ENCODE measurements at regions not wholly inside any gene's neighbourhood (a gene's known extent, or its start where the extent isn't known, plus 50 kb on each side); places are given as distances from the start of the nearest gene placed in this dataset.

DNA sequence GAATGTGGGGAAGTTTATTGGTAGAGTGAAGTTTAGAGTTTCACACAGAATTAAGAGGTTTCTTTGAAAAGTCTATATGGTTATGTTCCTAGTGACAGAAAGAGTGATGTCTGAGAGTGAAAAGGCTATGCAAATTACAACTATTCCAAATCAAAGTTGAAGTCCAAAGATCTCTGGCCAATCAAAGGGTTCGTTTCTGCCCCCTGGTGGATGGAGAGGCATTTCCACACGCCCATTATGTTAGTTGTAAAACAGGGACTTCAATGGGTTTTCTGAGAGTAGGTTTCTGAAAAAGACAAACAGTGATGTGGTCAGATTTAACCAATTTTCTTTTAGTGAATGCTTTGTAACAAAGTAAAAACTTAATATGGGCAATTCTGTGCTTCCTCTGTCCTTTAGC is 441.5 kb upstream of the POU3F3 start:
- ChIA-PET CTCF (interaction anchor here (0.9 to 2.0 kb wide), 6 partner anchors 10 to 1251 kb away, joined by 3 to 9 read pairs (median 5); no protein-coding TSS in a partner anchor), POLR2A (no interaction called here)
- TF ChIP-seq, protein P1, sequence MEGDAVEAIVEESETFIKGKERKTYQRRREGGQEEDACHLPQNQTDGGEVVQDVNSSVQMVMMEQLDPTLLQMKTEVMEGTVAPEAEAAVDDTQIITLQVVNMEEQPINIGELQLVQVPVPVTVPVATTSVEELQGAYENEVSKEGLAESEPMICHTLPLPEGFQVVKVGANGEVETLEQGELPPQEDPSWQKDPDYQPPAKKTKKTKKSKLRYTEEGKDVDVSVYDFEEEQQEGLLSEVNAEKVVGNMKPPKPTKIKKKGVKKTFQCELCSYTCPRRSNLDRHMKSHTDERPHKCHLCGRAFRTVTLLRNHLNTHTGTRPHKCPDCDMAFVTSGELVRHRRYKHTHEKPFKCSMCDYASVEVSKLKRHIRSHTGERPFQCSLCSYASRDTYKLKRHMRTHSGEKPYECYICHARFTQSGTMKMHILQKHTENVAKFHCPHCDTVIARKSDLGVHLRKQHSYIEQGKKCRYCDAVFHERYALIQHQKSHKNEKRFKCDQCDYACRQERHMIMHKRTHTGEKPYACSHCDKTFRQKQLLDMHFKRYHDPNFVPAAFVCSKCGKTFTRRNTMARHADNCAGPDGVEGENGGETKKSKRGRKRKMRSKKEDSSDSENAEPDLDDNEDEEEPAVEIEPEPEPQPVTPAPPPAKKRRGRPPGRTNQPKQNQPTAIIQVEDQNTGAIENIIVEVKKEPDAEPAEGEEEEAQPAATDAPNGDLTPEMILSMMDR (IDR thresholded peaks at IDR 0.05; ENCODE audit: control extremely low read depth, extremely low read depth, low read depth, missing control alignments), result peak; percentile 46
- DNase-seq (ENCODE audit: extremely low spot score), result peak; percentile 33

DNA sequence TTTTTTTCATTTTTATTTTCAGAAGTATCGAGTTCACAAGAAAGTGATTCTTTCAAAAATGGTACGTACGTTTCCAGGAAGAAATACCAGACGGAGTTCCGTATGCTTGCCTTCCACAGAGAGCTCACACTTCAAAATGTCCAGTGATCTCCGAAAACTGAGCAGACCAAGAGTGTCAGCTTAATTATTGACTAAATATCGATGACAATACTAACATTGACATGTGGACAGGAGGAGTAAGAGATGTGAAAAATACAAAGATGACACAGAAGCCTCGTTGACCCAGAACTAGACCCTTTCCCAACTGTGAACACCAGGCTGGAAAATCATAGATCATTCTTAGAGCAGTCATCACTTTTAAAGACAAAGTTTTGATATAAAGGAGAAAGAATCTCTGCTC is 440.0 kb upstream of the POU3F3 start:
- ChIA-PET CTCF (interaction anchor here (1.2 to 1.4 kb wide), 2 partner anchors 17 to 1253 kb away, joined by 3 to 9 read pairs; no protein-coding TSS in a partner anchor), POLR2A (no interaction called here)
- DNase-seq (ENCODE audit: extremely low spot score), result no peak
- TF ChIP-seq, protein P1 (IDR thresholded peaks at IDR 0.05; ENCODE audit: control extremely low read depth, extremely low read depth, low read depth, missing control alignments), result no peak

DNA sequence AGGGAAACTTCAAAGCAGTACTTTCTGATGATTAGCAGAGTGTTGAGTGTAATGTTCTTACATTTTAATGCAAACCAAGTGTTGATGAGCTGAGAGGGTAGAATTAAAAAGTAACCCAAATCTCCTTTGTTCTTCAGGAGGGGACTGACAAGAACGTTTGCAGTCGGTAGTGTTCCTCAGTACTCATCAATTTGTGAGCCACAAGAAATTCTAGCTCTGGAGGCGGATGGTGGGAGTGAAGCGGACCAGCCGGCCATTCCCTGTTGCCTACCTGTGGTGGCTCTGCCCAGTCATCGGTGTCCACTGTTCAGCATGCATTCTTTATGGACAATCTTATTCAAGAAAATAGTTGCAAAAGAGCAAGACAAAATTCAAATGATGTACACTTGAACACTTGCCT is 438.6 kb upstream of the POU3F3 start:
- TF ChIP-seq, protein P1 (IDR thresholded peaks at IDR 0.05; ENCODE audit: control extremely low read depth, extremely low read depth, low read depth, missing control alignments), result no peak
- ChIA-PET POLR2A (no interaction called here), CTCF (interaction anchor here (1.4 kb wide), 1 partner anchor 16 kb away, joined by 3 read pairs; no protein-coding TSS in a partner anchor)

DNA sequence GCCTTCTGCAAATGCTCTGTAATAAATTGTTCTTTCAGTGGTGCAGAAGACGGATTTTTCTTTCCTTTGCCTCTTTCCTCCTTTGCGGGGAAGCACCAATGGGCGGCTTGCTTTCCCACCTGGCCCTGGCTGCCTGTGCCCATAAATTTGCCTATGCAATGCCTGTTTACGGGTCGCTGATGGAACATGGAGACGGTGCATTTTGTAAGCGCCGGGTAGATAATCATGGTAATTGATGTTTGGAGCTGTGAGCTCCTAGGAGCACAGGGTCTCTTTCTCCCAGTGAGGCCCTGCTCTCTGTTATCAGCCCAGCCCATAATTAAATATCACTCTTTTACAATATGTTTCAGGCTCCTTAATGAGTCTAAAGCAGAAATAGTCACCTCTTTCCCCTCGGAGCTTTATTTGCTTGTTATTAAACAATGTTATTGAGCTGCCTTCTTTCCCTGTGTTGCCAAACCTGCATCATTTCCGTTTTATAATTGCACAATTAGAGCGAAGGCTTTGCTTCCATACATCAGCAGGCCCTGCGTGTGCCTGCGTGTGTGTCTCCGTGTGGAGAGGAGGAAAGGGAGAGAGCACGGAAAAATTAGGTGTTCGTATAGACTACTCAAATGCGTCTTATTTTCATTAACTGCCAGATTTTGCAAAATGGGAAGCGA is 437.4 kb upstream of the POU3F3 start:
- POLR2A ChIA-PET, result no interaction called here
- CTCF ChIA-PET, result no interaction called here
- TF ChIP-seq, protein P1 (IDR thresholded peaks at IDR 0.05; ENCODE audit: control extremely low read depth, extremely low read depth, low read depth, missing control alignments), result no peak
- no peak for DNase-seq (ENCODE audit: extremely low spot score)

More for the DNA sequence above, 438.6 kb upstream of the POU3F3 start:
- no peak for DNase-seq (ENCODE audit: extremely low spot score)

DNA sequence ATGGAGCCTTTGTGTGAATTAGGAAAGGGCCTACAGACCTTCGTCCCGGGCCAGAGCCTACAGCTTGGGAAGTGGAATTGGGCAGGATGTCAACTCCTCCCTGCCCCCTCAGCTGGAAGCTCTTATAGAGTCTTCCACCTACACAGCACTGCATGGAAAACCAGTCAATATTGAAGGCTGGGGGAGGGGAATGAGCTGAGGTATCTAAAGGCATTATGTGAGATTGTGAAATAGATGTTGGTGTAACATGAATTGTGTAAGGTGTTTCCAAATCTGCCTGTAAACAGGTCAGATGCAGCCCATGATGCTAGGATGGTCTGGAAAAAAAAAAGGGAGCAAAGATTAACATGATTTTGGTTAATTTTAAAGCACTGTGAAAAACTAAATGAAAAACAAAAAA is 433.5 kb upstream of the POU3F3 start:
- POLR2A ChIA-PET, result no interaction called here
- no peak for DNase-seq (ENCODE audit: extremely low spot score)
- CTCF ChIA-PET, result no interaction called here
- TF ChIP-seq, protein P1 (IDR thresholded peaks at IDR 0.05; ENCODE audit: control extremely low read depth, extremely low read depth, low read depth, missing control alignments), result no peak

DNA sequence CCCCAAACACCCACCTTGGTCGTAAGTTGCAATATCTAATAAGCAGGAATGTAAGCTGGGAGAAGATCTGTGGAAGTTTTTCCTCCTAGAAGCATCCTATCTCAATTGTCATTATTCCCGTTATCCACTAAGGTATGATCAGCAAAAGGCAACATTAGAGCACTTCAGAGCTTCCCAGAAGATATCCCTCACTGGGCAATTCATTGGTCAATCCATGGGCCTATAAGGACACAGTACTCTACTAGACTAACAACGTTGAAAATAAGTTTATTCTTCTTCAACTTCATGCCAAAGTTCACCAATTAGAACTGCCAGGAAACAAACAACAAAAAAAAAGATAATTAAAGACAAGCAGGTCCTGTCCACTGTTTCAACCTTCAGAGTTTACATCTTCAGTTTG is 433.0 kb upstream of the POU3F3 start:
- POLR2A ChIA-PET, result no interaction called here
- no peak for DNase-seq (ENCODE audit: extremely low spot score)
- CTCF ChIA-PET, result no interaction called here
- TF ChIP-seq, protein P1 (IDR thresholded peaks at IDR 0.05; ENCODE audit: control extremely low read depth, extremely low read depth, low read depth, missing control alignments), result no peak
